ENCODE measurements at regions not wholly inside any gene's neighbourhood (a gene's known extent, or its start where the extent isn't known, plus 50 kb on each side); places are given as distances from the start of the nearest gene placed in this dataset.

GRCh38 chr3:69588170-69588569 is 151.1 kb upstream of the MITF start:
- TF ChIP-seq, protein P1, sequence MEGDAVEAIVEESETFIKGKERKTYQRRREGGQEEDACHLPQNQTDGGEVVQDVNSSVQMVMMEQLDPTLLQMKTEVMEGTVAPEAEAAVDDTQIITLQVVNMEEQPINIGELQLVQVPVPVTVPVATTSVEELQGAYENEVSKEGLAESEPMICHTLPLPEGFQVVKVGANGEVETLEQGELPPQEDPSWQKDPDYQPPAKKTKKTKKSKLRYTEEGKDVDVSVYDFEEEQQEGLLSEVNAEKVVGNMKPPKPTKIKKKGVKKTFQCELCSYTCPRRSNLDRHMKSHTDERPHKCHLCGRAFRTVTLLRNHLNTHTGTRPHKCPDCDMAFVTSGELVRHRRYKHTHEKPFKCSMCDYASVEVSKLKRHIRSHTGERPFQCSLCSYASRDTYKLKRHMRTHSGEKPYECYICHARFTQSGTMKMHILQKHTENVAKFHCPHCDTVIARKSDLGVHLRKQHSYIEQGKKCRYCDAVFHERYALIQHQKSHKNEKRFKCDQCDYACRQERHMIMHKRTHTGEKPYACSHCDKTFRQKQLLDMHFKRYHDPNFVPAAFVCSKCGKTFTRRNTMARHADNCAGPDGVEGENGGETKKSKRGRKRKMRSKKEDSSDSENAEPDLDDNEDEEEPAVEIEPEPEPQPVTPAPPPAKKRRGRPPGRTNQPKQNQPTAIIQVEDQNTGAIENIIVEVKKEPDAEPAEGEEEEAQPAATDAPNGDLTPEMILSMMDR (IDR thresholded peaks at IDR 0.05), result no peak
- TF ChIP-seq POLR2A (IDR thresholded peaks at IDR 0.05), result no peak

Measured in testis (tissue), 2 donors.